LNCAP (cell line): ENCODE measurements at regions not wholly inside any gene's neighbourhood (a gene's known extent, or its start where the extent isn't known, plus 50 kb on each side); places are given as distances from the start of the nearest gene placed in this dataset.

Experiments used
- TF ChIP-seq, protein P1 (sequence below): fragments of 450-650 bp; IDR thresholded peaks from 2 replicates; pipeline ENCODE4 v1.5.1; 2017; ENCODE audit warnings: mild to moderate bottlenecking

DNA sequence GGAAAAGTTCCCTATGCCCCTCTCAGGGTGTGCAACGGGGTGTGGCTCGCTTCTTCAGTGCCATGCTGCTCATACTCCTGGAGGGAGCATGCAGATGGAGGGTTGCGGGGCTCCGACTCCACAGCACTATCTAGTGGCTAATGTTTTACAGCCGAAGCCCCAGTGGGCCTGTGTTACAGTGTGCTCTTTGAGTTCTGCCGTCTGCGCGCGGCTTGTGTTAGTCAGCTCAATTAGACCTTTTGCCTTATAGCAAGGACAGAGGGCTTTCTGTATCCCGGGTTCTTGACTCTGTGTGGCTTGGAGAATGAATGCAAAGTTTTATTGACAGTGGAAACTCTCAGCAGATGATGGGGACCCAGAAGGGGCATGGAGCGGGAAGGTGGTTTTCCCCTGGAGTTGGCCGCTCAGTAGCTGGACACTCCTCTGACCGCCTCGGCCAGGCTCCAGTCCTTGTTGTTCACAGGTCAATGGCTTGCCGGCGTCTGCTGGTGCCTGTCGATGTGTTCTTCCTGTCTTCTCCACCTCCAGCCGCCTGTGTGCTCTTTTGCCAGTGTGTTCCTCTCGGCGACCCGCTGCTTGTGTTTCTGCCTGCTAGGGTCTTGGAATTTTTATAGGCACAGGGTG lies 383.4 kb downstream of the LMO7 start:
- TF ChIP-seq, protein P1, sequence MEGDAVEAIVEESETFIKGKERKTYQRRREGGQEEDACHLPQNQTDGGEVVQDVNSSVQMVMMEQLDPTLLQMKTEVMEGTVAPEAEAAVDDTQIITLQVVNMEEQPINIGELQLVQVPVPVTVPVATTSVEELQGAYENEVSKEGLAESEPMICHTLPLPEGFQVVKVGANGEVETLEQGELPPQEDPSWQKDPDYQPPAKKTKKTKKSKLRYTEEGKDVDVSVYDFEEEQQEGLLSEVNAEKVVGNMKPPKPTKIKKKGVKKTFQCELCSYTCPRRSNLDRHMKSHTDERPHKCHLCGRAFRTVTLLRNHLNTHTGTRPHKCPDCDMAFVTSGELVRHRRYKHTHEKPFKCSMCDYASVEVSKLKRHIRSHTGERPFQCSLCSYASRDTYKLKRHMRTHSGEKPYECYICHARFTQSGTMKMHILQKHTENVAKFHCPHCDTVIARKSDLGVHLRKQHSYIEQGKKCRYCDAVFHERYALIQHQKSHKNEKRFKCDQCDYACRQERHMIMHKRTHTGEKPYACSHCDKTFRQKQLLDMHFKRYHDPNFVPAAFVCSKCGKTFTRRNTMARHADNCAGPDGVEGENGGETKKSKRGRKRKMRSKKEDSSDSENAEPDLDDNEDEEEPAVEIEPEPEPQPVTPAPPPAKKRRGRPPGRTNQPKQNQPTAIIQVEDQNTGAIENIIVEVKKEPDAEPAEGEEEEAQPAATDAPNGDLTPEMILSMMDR = peak; percentile 65

- TF ChIP-seq, protein P1 = no peak
Measured at GRCh38 chr13:76017861-76018556, 381.9 kb downstream of the LMO7 start.

DNA sequence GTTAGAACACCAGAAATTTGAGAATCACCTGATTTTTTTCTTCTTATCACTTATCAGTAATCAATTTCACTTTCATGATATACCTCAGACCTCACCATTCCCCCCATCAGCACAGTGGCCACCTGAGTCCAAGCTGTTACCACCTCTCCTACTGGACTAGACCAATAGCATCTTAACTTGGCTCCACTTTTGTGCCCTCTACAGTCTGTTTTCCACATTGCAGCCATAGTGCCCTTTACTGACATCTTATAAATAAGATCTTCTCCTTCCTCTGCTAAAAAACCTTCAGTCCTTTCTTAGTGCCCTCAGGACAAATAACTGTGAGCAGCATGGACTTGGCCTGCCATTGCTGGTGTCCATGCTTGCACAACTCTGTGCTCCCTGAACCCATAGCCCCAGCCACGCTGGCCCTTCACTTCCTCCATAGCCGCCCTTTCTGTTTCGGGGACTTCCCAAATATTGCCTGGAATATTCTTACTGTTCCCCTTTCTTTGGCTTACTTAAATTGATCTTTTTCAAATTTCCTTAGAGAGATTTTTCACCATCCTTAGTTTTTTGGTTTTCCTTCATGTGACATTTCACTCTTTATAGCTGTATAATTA lies 380.8 kb downstream of the LMO7 start:
- TF ChIP-seq, protein P1 = peak; percentile 61

DNA sequence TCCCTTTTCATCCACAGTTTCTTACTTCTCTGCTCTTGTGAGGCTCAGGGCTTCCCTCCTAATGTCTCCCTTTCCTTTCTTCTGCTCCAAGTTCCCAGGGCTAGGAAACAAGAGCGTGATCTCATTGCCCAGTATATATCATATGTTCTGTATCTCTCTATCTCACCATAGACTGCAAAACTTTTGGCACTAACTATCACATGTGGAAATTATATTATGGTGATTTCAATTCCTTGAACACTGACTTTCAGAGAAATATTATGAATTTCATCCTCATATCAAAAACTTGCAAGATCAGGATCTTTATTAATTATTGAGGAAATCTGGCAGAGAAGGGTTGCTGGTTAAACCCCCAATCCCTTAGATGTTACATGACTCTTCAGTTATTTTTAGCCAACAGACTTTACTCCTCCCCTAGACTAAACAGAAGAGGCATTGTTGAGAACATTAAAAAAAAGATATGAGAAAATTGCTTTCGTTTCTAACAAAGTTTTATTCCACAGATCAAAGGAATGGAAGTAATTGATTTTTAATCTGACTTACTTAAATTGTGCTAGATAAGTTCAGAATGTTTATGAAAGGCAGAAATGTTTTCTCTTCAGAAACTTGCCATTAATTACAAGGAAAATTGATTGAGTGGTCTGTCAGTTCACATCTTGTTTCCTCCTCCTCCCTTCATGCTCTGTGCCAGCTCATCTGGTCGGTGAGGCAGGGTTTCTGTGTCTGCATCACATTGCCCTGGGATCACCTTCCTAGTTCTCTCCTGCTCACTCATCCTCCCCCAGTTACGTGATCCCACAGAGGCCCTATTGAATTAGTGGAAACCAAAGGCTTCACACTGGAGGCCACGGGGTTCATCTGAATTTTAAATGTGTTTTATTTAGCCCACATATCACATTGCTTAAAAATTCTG lies 378.5 kb downstream of the LMO7 start:
- TF ChIP-seq, protein P1 = no peak

- TF ChIP-seq, protein P1 = no peak
Measured at GRCh38 chr13:76012091-76012721, 376.1 kb downstream of the LMO7 start.

GRCh38 chr13:76009267-76009890 lies 373.2 kb downstream of the LMO7 start:
- TF ChIP-seq, protein P1 = no peak
